Hepatic stellate cell (primary cell): ENCODE measurements at regions not wholly inside any gene's neighbourhood (a gene's known extent, or its start where the extent isn't known, plus 50 kb on each side); places are given as distances from the start of the nearest gene placed in this dataset.

Experiments
- DNase-seq: peaks from one replicate; pipeline ENCODE4 v3.0.0; 2011; ENCODE audit warnings: low spot score

- DNase-seq: no peak
Observed at GRCh38 chr11:113581713-113582112, 106.5 kb upstream of the DRD2 start.

GRCh38 chr11:113579292-113579940 is 104.2 kb upstream of the DRD2 start:
- no peak for DNase-seq

- no peak for DNase-seq
Observed at GRCh38 chr11:113578715-113579250, 103.6 kb upstream of the DRD2 start.

GRCh38 chr11:113578033-113578380 is 102.8 kb upstream of the DRD2 start:
- DNase-seq: no peak

- DNase-seq: no peak
Observed at GRCh38 chr11:113577356-113578032, 102.3 kb upstream of the DRD2 start.

- no peak for DNase-seq
Observed at GRCh38 chr11:113574586-113574985, 99.4 kb upstream of the DRD2 start.

GRCh38 chr11:113574171-113574570 is 99.0 kb upstream of the DRD2 start:
- DNase-seq: no peak

GRCh38 chr11:113572136-113572735 is 97.0 kb upstream of the DRD2 start:
- no peak for DNase-seq

GRCh38 chr11:113571531-113571930 is 96.3 kb upstream of the DRD2 start:
- DNase-seq: no peak

GRCh38 chr11:113570906-113571305 is 95.7 kb upstream of the DRD2 start:
- no peak for DNase-seq

GRCh38 chr11:113569391-113569790 is 94.2 kb upstream of the DRD2 start:
- DNase-seq: no peak

- no peak for DNase-seq
Observed at GRCh38 chr11:113568566-113568965, 93.4 kb upstream of the DRD2 start.

GRCh38 chr11:113567867-113568544 is 92.8 kb upstream of the DRD2 start:
- DNase-seq: no peak

- DNase-seq: no peak
Observed at GRCh38 chr11:113567097-113567496, 91.9 kb upstream of the DRD2 start.

- DNase-seq: no peak
Observed at GRCh38 chr11:113564527-113565130, 89.4 kb upstream of the DRD2 start.

GRCh38 chr11:113563766-113564526 is 88.7 kb upstream of the DRD2 start:
- DNase-seq: no peak

GRCh38 chr11:113562981-113563461 is 87.8 kb upstream of the DRD2 start:
- no peak for DNase-seq

- no peak for DNase-seq
Observed at GRCh38 chr11:113562576-113562975, 87.4 kb upstream of the DRD2 start.

GRCh38 chr11:113557926-113558325 is 82.7 kb upstream of the DRD2 start:
- DNase-seq: no peak

- no peak for DNase-seq
Observed at GRCh38 chr11:113556036-113556435, 80.8 kb upstream of the DRD2 start.

- DNase-seq: no peak
Observed at GRCh38 chr11:113555071-113555619, 79.9 kb upstream of the DRD2 start.
